Right lung (tissue), 2 donors: ENCODE measurements at regions not wholly inside any gene's neighbourhood (a gene's known extent, or its start where the extent isn't known, plus 50 kb on each side); places are given as distances from the start of the nearest gene placed in this dataset.
A peak's percentile ranks its signal among the peaks of the same experiment; 100 is the strongest.
"Not testable (repeated sequence)": the region's sequence is repeated elsewhere in the genome, so short reads cannot be mapped to it uniquely, and the experiment has no call there.

Source experiments
- DNase-seq, 2 donors: peaks; one replicate each; pipeline ENCODE4 v3.0.0-alpha.2; 2013

DNA sequence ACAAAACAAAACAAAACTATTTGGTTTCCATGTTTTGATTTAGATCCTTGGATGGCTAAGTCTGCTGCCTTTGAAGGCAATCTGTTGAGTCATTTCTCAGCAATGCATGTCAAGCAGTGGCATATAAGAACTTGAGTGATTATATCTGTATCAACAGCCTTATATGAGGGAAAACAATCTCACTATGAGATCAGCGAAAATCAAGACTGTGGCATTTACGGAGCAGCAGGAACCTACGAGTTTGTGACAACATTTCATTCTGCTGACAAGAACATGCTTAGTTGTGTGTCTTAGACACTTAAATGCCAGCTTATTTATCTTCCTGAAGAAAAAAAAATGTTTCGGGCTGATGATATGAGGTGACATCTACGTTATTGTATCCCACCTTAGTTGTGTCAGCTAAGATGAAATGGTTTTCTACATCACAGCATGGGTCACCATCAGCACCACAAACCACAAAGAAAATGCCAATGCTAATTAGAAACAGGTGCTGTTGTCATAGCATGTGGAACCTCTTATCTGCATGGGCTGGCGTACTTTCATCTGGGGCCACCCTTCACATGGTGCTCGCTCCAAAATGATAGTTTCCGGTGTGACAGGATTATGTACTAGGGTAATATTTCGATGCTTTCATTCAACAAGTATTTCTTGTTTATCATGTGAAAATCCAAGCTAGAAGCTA lies 1085.5 kb downstream of the SORCS1 start:
- DNase-seq = no peak

DNA sequence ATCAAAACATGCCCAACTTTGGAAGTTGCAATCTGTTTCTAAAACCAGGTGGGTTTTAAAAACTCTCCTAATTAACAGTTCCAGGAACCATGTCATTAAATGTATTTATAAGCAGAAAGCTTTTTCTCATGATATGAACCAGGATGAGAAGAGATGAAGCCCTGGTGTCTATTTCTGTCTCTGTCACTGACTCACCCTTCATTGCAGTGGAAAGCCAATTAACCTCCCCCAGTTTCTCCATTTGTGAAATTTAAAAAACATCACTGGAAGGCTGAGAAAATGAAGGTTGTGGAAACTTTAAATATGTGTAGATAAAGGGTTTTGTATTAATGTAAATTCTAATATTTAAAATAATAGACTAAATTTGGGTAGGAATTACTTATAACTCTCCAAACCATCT lies 1088.0 kb downstream of the SORCS1 start:
- DNase-seq = no peak

DNA sequence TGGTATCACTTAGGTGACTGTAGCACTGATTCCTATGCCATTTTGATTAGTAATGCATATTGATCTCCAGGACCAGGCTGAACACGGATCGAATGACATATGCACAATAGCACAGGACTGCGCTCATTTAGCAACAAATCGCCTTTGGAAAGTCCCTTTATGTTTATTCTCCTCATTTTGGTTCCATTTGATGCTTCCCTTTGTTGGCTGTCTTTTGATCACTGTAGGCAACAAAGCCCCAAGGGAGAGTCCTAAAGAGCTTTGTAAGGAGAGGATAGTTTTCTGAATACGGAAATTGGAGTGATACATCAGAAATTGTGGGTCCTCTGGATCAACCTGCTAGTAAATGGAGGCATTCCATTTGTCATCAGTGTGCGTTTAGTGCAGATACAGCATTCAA lies 1111.4 kb downstream of the SORCS1 start:
- no peak for DNase-seq

DNA sequence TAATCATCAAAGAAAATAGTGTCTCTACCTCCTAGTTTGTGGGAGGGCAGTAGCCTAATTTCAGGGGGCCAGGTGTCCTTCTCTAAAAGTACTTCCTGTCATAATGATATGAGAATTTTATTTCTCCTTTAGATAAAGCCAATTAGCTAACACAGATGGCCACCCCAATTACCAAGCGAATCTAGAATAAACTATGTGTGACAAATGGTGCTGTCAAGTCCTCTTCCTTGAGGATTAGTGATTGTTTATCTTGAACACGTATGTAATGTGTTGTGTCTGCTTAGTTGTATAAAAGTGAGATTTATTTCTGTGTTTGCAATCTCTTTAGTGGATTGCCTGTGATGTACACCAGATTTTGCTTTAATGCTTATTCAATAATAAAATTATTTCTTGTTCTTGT lies 1120.0 kb downstream of the SORCS1 start:
- no peak for DNase-seq

DNA sequence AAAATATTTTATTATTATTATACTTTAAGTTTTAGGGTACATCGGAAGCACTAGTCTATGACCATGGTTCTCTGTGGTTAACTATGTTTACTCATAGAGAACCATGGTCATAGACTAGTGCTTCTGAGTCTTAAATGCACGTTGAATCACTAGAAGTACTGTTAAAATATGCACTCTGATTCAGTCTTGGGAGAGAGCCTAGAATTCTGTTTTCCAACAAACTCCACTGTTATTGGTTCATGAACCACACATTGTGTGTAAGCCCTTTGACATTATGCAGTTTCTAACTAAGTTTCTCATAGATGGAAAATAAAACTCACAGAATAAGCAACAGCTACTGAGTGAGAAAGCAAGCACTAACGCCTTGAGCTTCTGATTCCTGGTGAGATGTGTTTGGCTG lies 1120.6 kb downstream of the SORCS1 start:
- DNase-seq = peak in 1 of 2 donors; percentile 1

DNA sequence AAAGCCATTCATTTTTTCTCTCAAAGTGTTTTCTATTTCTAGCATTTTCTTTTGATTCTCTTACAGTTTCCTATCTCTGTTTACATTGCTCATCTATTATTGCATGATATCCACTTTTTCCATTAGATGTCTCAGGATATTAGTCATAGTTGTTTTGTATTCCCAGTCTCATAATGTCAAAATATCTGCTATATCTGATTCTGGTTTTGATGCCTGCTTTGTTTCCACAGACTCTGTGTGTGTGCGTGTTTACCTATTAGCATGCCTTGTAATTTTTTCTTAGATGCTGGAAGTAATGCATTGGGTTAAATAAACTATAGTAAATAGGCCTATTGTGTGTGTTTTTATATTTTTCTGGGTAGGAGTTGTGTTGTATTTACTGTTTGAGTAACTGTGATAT lies 1126.3 kb downstream of the SORCS1 start:
- DNase-seq = no peak

DNA sequence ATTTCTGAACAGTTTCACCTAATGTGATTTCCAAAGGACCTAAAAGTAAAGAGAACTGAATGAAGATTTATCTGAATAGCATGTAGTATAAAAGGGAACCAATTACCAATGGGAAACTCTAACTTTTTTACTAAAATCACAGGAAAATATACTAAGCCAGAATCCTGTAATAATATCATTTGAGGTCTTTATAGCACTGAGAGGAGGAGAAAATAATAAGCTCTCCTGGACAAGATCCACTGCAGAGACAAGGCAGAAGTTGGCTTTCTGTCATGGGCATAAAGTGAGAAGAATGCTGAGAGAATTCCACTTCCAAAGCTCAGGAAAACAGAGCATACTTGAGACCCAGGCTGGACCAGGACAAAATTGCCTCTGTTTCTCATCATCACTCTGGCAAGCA lies 1131.4 kb downstream of the SORCS1 start:
- DNase-seq = no peak

DNA sequence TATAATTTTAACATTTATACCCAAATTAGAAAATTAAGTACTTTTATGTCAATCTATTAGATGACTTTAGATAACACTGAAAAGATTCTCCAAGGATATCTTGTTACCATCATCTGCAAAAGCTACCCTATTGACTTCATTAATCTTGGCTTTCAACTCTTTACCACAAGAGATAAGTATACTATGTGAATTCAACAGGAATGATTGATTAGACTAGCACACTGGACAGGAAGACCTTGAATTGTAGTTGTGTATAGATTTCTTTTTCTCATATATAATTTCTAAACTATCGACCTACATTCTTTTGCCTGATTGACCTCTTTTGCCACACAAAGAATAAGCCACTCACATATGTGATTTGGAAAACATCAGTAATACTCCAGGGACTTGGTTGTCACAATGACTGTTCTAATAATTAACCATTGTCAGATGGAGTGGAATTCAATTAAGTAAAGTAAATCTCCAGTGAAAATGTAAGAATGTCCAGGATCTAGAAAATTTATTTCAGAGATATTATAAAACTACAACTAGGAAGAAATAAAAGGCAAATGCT lies 1132.0 kb downstream of the SORCS1 start:
- no peak for DNase-seq

DNA sequence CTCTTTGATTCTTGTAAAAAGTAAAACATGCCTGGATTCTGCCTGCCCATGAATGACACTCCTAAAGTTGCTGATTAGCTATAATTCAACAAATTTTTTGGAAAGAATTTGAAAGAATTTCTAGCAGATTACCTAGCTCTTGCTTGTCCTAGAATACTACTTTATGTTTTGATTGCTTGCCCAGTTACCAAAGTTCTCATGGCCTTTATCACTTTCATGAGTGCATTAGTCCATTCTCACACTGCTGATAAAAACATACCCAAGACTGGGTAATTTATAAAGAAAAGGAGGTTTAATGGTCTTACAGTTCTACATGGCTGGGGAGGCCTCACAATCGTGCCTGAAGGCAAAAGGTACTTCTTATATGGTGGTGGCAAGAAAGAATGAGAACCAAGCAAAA lies 1137.3 kb downstream of the SORCS1 start:
- DNase-seq = no peak

DNA sequence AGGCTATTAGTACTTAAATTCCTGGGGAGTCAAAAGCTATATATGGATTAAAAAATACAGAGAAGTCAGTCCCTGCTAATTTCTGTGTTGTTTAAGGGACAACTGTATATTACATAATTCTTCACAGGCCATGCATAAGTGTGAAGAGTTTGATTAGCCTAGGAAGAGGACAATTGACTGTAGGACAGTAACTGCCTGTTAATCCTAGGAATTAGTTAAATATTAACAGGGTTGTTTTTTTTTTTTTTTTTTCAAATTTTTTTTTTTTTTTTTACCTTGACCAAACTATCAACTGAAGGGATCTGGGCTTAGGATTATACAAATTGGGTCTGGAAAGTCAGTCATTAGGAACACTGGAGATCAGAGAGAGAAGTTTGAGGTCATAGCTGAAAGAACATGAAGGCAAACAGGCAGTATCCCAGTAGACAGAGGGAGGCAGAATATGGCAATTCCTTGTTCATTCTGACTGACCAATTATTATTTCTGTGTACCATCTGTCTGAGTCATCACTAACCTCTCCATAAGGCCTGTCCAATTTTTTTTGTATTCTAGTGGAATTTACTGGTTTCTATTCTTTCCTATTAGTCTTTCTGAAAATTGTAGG lies 1139.2 kb downstream of the SORCS1 start:
- DNase-seq = no peak

DNA sequence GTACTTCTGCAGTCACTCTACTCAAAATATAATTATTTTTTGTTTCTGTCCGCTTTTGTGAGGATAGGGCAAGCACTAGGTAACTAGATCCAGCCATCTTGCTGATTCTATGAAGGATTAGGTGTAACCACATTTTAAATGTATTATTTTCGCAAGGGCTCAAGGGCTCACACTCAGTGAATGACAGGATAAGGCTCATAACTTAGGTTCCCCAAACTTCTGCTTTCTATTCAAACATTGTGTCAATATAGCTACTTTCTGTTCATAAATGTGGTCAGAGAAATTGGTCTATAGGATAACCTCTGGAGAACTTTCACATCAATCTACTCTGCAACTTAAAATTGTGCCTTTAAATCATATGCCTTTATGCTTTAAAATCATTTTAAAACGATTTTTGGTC lies 1141.2 kb downstream of the SORCS1 start:
- DNase-seq = no peak

DNA sequence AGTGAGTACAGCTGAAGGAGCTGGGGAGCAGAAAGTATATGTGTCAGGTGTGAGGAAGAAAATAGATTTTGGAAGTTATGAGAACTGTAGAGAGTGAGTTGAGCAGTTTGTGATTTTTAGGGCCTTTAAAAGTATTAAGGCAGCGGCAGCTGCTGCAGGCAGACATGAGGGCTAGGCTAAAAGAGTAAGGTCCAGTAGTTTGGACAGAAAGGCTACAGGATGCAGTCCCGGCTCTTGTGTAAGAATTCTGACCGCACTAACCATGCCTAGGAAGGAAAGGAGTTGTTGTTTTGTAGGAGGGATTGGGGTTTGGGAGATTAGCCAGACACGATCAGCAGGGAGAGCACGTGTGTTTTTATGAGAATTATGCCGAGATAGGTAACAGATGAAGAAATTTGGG lies 1144.9 kb downstream of the SORCS1 start:
- DNase-seq = not testable (repeated sequence)

DNA sequence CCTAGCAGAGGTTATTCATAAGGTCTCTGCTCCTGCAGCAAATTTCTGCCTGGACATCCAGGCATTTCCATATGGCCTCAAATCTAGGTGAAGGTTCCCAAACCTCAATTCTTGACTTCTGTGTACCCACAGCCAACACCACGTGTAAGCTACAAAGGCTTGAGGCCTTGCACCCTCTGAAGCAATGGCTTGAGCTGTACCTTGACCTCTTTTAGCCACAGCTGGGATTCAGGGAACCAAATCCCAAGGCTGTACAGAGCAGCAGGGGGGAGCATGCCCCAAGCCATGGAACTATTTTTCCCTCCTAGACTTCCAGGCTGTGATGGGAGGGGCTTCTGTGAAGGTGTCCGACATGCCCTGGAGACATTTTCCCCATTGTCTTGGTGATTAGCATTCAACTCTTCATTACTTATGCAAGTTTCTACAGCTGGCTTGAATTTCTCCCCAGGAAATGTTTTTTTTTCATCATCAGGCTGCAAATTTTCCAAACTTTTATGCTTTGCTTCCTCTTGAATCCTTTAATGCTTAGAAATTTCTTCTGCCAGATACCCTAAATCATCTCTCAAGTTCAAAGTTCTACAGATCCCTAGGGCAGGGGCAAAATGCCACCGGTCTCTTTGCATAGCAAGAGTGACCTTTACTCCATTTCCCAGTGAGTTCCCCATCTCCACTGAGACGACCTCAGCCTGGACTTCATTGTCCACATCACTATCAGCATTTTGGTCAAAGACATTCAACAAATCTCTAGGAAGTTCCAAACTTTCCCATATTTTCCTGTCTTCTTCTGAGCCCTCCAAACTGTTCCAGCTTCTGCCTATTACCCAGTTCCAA lies 1148.9 kb downstream of the SORCS1 start:
- not testable (repeated sequence) for DNase-seq

DNA sequence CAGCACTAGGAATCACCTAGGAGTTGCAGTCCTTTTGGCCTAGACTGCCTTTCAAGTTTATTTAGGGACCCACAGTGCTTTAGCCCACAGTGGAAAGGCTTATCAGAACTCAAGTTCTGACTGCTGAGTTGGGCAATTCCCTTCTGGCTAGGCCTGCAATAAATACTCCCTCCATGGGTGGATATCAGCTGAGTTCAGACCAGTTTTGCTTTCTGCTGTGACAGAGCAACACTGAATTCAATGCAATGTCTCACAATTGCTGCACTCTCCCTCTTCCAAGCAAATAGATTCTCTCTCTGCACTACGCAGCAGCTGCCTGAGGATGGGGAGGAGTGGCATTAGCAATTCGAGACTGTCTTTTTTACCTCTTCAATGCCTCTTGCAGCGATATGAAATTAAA lies 1153.3 kb downstream of the SORCS1 start:
- no peak for DNase-seq

DNA sequence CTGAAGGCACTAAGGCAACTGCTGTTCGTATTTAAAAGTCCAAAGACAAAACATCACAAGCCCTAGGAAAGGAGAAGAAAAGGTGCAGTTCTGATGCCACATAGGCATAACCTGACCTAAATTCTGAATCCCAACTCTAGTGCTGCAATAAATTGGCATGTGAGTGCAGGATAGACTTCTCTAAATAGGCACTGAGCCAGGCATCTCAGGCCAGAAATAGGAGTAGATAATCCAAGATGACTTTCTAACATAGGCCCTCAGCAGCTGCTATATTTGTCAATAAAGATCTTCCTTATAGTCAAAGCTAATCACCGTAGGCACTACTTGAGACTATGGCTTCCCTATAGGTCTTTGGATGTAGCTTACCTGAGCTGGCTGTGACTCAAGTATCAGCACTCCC lies 1163.8 kb downstream of the SORCS1 start:
- DNase-seq = no peak

DNA sequence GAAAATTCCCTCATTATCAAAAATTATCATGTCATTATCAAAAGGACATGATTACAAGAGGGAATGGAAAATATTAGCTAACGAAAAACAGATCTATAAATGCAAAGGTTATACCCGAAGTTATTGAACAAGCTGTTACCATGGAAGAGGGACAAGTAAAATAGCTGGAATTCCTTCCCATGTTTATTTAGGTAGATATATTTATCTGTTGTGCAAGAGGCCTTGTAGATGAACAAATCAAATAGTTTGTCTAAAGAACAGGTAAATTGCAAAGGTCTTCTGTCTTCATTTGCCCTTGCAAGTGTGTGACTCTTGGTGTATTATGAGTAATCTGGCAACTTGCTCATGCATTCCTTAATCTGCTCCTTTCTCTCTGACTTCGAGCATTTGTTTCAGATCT lies 1170.9 kb downstream of the SORCS1 start:
- DNase-seq = no peak

DNA sequence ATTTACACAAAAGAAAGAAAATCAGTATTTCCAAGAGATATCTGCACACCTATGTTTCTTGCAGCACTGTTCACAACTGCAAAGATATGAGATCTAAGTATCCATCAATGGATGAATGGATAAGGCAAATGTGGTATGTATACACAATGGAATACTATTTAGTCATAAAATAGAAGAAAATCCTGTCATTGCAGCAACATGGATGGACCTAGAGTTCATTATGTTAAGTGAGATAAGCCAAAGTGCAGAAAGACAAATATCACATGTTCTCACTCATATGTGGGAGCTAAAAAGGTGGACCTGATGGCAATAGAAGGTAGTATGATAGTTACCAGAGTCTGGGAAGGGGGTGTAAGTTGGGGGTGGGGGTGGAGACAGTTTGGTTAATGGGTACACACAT lies 1171.6 kb downstream of the SORCS1 start:
- no peak for DNase-seq

DNA sequence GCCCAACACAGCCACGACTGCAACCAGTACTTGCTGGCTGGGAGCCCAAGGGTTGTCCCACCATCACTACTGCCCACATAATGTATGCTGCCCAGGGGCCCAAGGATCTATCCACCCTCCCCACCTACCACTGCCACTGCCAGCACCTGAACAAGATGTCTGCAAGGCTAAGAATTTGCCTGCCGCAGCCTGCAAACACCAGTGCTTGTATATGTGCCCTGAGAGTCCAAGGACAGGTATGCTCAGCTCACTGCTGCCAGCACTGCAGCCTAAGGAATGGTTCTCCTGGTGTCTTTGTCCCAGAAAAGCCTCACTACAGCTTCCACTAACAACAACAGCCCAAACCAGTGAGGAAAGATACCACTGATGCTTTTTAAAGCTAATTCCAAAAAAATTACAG lies 1174.0 kb downstream of the SORCS1 start:
- DNase-seq = no peak

DNA sequence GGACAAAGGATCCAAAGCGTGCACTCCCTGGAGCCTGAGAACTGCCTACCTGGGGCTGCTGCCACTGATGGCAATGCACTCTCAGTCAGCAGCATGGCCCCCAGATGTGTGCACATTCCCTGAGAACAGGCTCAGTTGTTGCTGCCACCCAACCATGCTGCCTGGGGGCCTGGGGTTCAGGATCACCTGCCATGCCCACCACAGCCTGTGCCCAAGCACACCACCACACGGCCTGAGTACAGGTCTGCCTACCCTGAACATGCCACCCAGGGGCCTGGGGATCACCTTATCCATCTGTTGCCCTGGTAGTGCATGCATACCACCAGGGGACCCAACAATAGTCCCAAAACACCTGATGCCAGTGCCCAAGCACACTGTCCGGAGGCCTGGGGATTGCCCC lies 1174.5 kb downstream of the SORCS1 start:
- no peak for DNase-seq

DNA sequence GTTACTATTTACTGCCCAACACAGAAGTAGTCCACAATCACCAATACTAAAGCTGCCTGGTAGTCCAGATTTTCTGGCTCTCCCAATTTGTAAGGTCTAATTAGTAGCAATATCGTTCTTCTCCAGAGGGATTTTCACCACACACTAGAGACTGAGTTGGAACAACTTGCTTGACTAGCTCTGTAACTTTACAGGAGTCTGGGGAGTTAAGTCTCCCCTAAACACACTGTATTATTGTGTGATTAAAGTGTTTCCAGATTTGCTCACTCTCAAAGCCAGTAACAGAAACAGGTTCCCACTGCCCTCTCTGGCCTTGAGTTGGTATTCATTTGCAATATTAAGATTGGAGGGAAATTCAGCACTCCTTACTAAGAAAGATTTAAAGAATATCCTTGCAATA lies 1175.7 kb downstream of the SORCS1 start:
- DNase-seq = no peak

DNA sequence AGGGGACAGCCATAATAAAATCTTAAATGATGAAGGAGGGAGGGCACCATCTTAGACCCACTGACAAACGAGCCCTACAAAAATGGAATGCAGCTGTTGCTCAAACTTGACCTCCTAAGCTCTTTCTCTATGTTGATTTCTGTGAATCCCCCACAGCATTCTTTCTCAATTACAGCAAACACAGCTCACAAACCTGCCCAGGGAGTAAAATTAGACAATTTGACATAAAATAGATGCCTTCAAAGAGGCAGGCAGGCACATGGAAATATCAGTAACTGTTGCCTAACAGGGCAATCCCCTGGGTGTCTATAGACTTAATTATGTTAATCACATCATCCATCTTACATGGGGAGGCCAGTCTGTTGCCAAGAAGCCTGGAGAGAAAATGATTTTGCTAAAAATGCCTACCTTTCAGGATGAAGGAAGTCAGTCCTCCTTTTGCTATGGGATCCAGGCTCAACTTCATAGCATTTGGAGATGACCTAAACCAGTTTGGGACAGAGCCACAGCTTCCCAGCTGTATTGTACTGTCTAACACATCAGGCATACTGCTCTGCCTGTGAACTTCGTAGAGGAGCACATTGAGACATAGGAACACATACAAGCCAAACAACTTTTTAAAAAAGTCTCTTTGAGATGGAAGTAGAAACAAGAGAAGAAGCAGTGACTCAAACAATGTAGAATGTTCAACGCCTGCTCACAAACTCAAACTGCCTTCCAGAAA lies 1177.4 kb downstream of the SORCS1 start:
- peak; percentile 88 to 91 for DNase-seq

DNA sequence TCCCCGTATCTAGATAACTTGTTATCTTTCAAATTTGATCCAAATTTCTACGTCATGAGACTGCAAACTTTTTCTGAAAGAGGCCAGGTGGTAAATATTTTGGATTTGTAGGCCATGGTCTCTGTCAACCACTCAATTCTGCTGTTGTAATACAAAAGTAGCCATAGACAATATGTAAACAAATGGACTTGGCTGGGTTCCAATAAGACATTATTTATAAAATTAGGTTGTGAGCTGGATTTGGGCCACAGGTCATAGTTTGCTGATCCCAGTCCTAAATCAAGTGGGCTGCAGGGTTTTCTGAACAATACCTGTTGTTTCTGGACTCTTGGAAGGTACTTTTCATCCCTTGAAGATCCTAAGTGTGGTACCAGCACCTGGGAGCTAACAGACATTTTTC lies 1178.0 kb downstream of the SORCS1 start:
- peak in 1 of 2 donors; percentile 36 for DNase-seq
